Posterior vena cava (tissue), 2 donors: ENCODE measurements at regions not wholly inside any gene's neighbourhood (a gene's known extent, or its start where the extent isn't known, plus 50 kb on each side); places are given as distances from the start of the nearest gene placed in this dataset.

Source experiments
- DNase-seq: peaks from one replicate; pipeline ENCODE4 v3.0.0-alpha.2; 2020; ENCODE audit warnings: low spot score
- intact Hi-C, 2 donors: fragments of 100-400 bp; cut with DNase I; formaldehyde crosslinking; loops; one replicate each; pipeline versions ENCODE4 v1.14.1 to v1.14.2; 2022 to 2023
- donor health status: DM: yes; HTN: yes; CAD: no.
- donor health status: DM: yes; HTN: yes; CAD: no.

GRCh38 chr12:113639474-113639873, 167.8 kb upstream of the LHX5 start:
- DNase-seq = no peak
- intact Hi-C loops = no loop called here

GRCh38 chr12:113638460-113638775, 166.7 kb upstream of the LHX5 start:
- DNase-seq = no peak
- intact Hi-C loops = no loop called here

GRCh38 chr12:113634982-113635381, 163.3 kb upstream of the LHX5 start:
- intact Hi-C loops = no loop called here
- no peak for DNase-seq

- no peak for DNase-seq
- intact Hi-C loops = no loop called here
These were observed 162.8 kb upstream of the LHX5 start for GRCh38 chr12:113634474-113634873.

- intact Hi-C loops = no loop called here
- no peak for DNase-seq
These were observed 162.1 kb upstream of the LHX5 start for GRCh38 chr12:113633678-113634332.

GRCh38 chr12:113630625-113631024, 159.0 kb upstream of the LHX5 start:
- DNase-seq = no peak
- intact Hi-C loops = no loop called here

GRCh38 chr12:113625499-113625898, 153.8 kb upstream of the LHX5 start:
- DNase-seq = no peak
- intact Hi-C loops = no loop called here

GRCh38 chr12:113622410-113622809, 150.7 kb upstream of the LHX5 start:
- no peak for DNase-seq
- intact Hi-C loops = no loop called here

GRCh38 chr12:113620437-113620976, 148.8 kb upstream of the LHX5 start:
- intact Hi-C loops = no loop called here

GRCh38 chr12:113619202-113619601, 147.5 kb upstream of the LHX5 start:
- no peak for DNase-seq
- intact Hi-C loops = no loop called here

More at GRCh38 chr12:113620437-113620976, 148.8 kb upstream of the LHX5 start:
- DNase-seq = no peak

GRCh38 chr12:113613414-113613813, 141.7 kb upstream of the LHX5 start:
- no peak for DNase-seq

GRCh38 chr12:113612793-113613192, 141.1 kb upstream of the LHX5 start:
- intact Hi-C loops = no loop called here
- DNase-seq = no peak

More at GRCh38 chr12:113613414-113613813, 141.7 kb upstream of the LHX5 start:
- intact Hi-C loops = no loop called here

- no peak for DNase-seq
- intact Hi-C loops = no loop called here
These were observed 140.5 kb upstream of the LHX5 start for GRCh38 chr12:113612076-113612728.

GRCh38 chr12:113611652-113612051, 140.0 kb upstream of the LHX5 start:
- no peak for DNase-seq
- intact Hi-C loops = no loop called here

GRCh38 chr12:113610698-113611097, 139.0 kb upstream of the LHX5 start:
- intact Hi-C loops = no loop called here
- no peak for DNase-seq

- intact Hi-C loops = no loop called here
- DNase-seq = no peak
These were observed 138.2 kb upstream of the LHX5 start for GRCh38 chr12:113609692-113610469.

- intact Hi-C loops = no loop called here
These were observed 133.0 kb upstream of the LHX5 start for GRCh38 chr12:113604666-113605065.

GRCh38 chr12:113601656-113602263, 130.1 kb upstream of the LHX5 start:
- no peak for DNase-seq
- intact Hi-C loops = no loop called here

More at GRCh38 chr12:113604666-113605065, 133.0 kb upstream of the LHX5 start:
- DNase-seq = no peak

GRCh38 chr12:113598815-113599406, 127.2 kb upstream of the LHX5 start:
- DNase-seq = no peak
- intact Hi-C loops = no loop called here

GRCh38 chr12:113594967-113595366, 123.3 kb upstream of the LHX5 start:
- intact Hi-C loops = no loop called here
- DNase-seq = no peak
